GM12872 (cell line): ENCODE measurements at regions not wholly inside any gene's neighbourhood (a gene's known extent, or its start where the extent isn't known, plus 50 kb on each side); places are given as distances from the start of the nearest gene placed in this dataset.

Source experiments
- TF ChIP-seq, protein P1 (sequence below): IDR thresholded peaks from 3 replicates; pipeline ENCODE4 v1.5.1; 2011; ENCODE audit warnings: low read depth, mild to moderate bottlenecking, low read length, moderate library complexity; ENCODE audit not compliant: insufficient read depth

- TF ChIP-seq, protein P1, sequence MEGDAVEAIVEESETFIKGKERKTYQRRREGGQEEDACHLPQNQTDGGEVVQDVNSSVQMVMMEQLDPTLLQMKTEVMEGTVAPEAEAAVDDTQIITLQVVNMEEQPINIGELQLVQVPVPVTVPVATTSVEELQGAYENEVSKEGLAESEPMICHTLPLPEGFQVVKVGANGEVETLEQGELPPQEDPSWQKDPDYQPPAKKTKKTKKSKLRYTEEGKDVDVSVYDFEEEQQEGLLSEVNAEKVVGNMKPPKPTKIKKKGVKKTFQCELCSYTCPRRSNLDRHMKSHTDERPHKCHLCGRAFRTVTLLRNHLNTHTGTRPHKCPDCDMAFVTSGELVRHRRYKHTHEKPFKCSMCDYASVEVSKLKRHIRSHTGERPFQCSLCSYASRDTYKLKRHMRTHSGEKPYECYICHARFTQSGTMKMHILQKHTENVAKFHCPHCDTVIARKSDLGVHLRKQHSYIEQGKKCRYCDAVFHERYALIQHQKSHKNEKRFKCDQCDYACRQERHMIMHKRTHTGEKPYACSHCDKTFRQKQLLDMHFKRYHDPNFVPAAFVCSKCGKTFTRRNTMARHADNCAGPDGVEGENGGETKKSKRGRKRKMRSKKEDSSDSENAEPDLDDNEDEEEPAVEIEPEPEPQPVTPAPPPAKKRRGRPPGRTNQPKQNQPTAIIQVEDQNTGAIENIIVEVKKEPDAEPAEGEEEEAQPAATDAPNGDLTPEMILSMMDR = no peak
Observed at GRCh38 chr11:116538677-116539076, 234.1 kb downstream of the BUD13 start.

- TF ChIP-seq, protein P1 = no peak
Observed at GRCh38 chr11:116537709-116538108, 235.1 kb downstream of the BUD13 start.

- TF ChIP-seq, protein P1 = no peak
Observed at GRCh38 chr11:116537121-116537520, 235.7 kb downstream of the BUD13 start.

GRCh38 chr11:116536416-116536815 is 236.4 kb downstream of the BUD13 start:
- TF ChIP-seq, protein P1 = no peak

DNA sequence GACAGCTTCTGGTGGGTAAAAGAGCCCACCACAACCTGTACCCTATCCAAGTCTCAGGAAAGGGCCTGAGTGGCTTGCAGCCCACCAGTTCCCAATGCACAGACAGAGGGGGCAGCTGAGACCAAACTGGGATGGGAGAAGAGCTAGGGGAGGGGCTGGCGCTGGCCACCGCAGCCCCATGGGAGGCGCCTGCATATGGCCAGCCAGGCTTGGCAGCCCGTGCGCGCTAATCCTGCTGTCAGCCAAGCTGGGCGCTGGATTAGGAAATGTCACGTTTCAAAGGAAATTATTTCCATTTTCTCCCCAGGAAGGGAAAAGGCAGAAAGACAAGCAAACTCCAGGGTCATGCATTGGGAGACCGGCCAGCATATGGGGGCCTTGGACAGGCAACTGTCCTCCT is 236.8 kb downstream of the BUD13 start:
- TF ChIP-seq, protein P1 = no peak

DNA sequence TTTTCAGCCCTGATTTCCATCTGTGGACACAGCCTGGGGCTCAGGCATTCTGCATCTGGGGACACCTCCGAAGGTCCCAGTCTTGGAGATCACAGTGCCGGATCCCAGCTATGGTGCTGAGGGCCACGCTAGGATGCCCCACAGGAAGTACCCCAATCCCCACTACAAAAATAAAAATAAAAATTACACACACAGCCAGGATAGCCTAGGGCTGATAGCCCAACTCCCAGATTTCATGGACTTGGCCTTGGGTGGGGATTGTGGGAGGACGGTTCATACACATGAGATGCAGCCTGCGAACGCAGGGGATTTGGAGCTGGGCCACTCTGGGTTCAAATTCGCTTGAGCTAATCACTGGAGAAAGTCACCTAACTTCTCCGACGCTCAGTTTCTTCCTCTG is 237.7 kb downstream of the BUD13 start:
- TF ChIP-seq, protein P1 = no peak

GRCh38 chr11:116534270-116534975 is 238.4 kb downstream of the BUD13 start:
- TF ChIP-seq, protein P1 = no peak
